CD14-positive monocyte (primary cell): ENCODE measurements at regions not wholly inside any gene's neighbourhood (a gene's known extent, or its start where the extent isn't known, plus 50 kb on each side); places are given as distances from the start of the nearest gene placed in this dataset.

Experiments used
- DNase-seq, 3 donors: peaks; one replicate each; pipeline ENCODE4 v3.0.0-alpha.2; 2011 to 2022
- H2AFZ ChIP-seq: 2 replicates; pipeline ENCODE4 v1.6.0; 2012; ENCODE audit warnings: mild to moderate bottlenecking, low read depth, low read length, inconsistent platforms; ENCODE audit not compliant: insufficient read depth, poor library complexity, severe bottlenecking
- H3K27ac ChIP-seq, 2 donors: 1 replicate in 1 of 2; 2 replicates in 1 of 2; pipeline ENCODE4 v1.5.1; 2012 to 2013; ENCODE audit warnings: low read length in 2 of 2, control low read depth in 1 of 2, inconsistent platforms in 1 of 2, low read depth in 1 of 2, mild to moderate bottlenecking in 1 of 2
- H3K27me3 ChIP-seq, 2 donors: one replicate each; pipeline versions ENCODE4 v1.6.0 to v1.6.1; 2011 to 2013; ENCODE audit warnings: low read length in 2 of 2; ENCODE audit not compliant: control insufficient read depth in 2 of 2, insufficient read depth in 2 of 2
- H3K36me3 ChIP-seq, 2 donors: replicated peaks in 1 of 2; 1 replicate in 1 of 2; 2 replicates in 1 of 2; pipeline versions ENCODE4 v1.5.1 to v1.6.1; 2012 to 2013; ENCODE audit warnings: low read length in 2 of 2, control low read depth in 1 of 2, inconsistent platforms in 1 of 2, mild to moderate bottlenecking in 1 of 2; ENCODE audit not compliant: insufficient read depth in 2 of 2, control insufficient read depth in 1 of 2
- H3K4me1 ChIP-seq, 2 donors: 1 replicate in 1 of 2; 2 replicates in 1 of 2; pipeline versions ENCODE4 v1.5.1 to v1.6.1; 2012 to 2013; ENCODE audit warnings: low read length in 2 of 2, control low read depth in 1 of 2, inconsistent platforms in 1 of 2, mild to moderate bottlenecking in 1 of 2, moderate library complexity in 1 of 2; ENCODE audit not compliant: insufficient read depth in 2 of 2, control insufficient read depth in 1 of 2
- H3K4me2 ChIP-seq: replicated peaks from 2 replicates; pipeline ENCODE3; 2012; ENCODE audit warnings: low read length, moderate library complexity, mild to moderate bottlenecking; ENCODE audit not compliant: poor library complexity, severe bottlenecking; ENCODE audit errors: extremely low read depth
- H3K4me3 ChIP-seq, 3 experiments: fragments of 200-600 bp in 1 of 3; sonication (generic) in 1 of 3; replicated peaks in 1 of 3; 1 replicate in 2 of 3; 2 replicates in 1 of 3; pipeline ENCODE4 v1.5.1; 2011 to 2013; ENCODE audit warnings: low read length in 3 of 3, mild to moderate bottlenecking in 3 of 3, control low read depth in 2 of 3, low read depth in 2 of 3, inconsistent platforms in 1 of 3, moderate library complexity in 1 of 3
- H3K79me2 ChIP-seq: 2 replicates; pipeline ENCODE4 v1.6.0; 2012; ENCODE audit warnings: mild to moderate bottlenecking, control low read depth, inconsistent platforms, low read length, moderate library complexity; ENCODE audit not compliant: insufficient read depth
- H3K9ac ChIP-seq: 2 replicates; pipeline ENCODE4 v1.6.0; 2017; ENCODE audit warnings: low read length, mild to moderate bottlenecking; ENCODE audit not compliant: insufficient read depth, poor library complexity, severe bottlenecking
- H3K9me3 ChIP-seq, 2 donors: replicated peaks in 1 of 2; 1 replicate in 1 of 2; 2 replicates in 1 of 2; pipeline versions ENCODE4 v1.5.1 to v1.6.1; 2012 to 2013; ENCODE audit warnings: low read length in 2 of 2, control low read depth in 1 of 2; ENCODE audit not compliant: control insufficient read depth in 1 of 2, insufficient read depth in 1 of 2
- H4K20me1 ChIP-seq: 2 replicates; pipeline ENCODE4 v1.6.0; 2012; ENCODE audit warnings: mild to moderate bottlenecking, low read length, control low read depth, moderate library complexity; ENCODE audit not compliant: insufficient read depth
- H3K27ac Mint-ChIP-seq, 7 donors: one replicate each; pipeline ENCODE4 v1.8.0; 2020; ENCODE audit warnings: mild to moderate bottlenecking in 7 of 7, mixed read lengths in 7 of 7, moderate library complexity in 6 of 7, inconsistent platforms in 2 of 7
- H3K27me3 Mint-ChIP-seq, 3 donors: one replicate each; pipeline ENCODE4 v1.8.0; 2021 to 2022; ENCODE audit warnings: low read depth in 3 of 3, mild to moderate bottlenecking in 3 of 3, mixed read lengths in 3 of 3, moderate library complexity in 3 of 3, inconsistent platforms in 1 of 3
- H3K36me3 Mint-ChIP-seq, 2 donors: one replicate each; pipeline ENCODE4 v1.8.0; 2020; ENCODE audit warnings: mixed read lengths in 2 of 2, inconsistent platforms in 1 of 2, mild to moderate bottlenecking in 1 of 2
- H3K4me1 Mint-ChIP-seq: one replicate; pipeline ENCODE4 v1.8.0; 2020; ENCODE audit warnings: mild to moderate bottlenecking, mixed read lengths
- H3K4me3 Mint-ChIP-seq, 2 donors: one replicate each; pipeline ENCODE4 v1.8.0; 2020; ENCODE audit warnings: mild to moderate bottlenecking in 2 of 2, mixed read lengths in 2 of 2, moderate library complexity in 1 of 2
- H3K9me3 Mint-ChIP-seq, 7 donors: one replicate each; pipeline ENCODE4 v1.8.0; 2020 to 2022; ENCODE audit warnings: mixed read lengths in 7 of 7, mild to moderate bottlenecking in 6 of 7, moderate library complexity in 6 of 7, inconsistent platforms in 2 of 7
- WGBS: methylation state at CpG from one replicate; pipeline ENCODE4 v1.1.5; 2013; ENCODE audit warnings: missing lambda C conversion rate; ENCODE audit not compliant: insufficient coverage; 5-methylcytosine and 5-hydroxymethylcytosine counted together
- intact Hi-C, 2 donors: fragments of 100-400 bp; cut with micrococcal nuclease; formaldehyde crosslinking; loops; one replicate each; pipeline versions ENCODE4 v1.15.0 to v1.15.1; 2023
- TF ChIP-seq, protein P1 (sequence below): fragments of 200-600 bp; IDR thresholded peaks from one replicate; pipeline ENCODE4 v1.8.0; 2022; ENCODE audit warnings: antibody characterized with exemption, mild to moderate bottlenecking

- Mint-ChIP-seq H3K9me3 (peaks cover 0 to 2% (median 2%) of the 10 kb centered on the region in 7 donors), H3K4me1 (no peaks in the 10 kb centered on the region), H3K27ac (no peak overlapping the region), H3K27me3 (no peaks in the 10 kb centered on the region), H3K4me3 (no peak overlapping the region), H3K36me3 (no peaks in the 10 kb centered on the region)
- no peaks in the 10 kb centered on the region for H3K36me3 ChIP-seq
- no peak overlapping the region for H3K9ac ChIP-seq
- 80% methylated on average over 1 of the region's 4 CpGs for WGBS
- H3K79me2 ChIP-seq, result no peaks in the 10 kb centered on the region
- H4K20me1 ChIP-seq, result no peaks in the 10 kb centered on the region
- intact Hi-C loops, result no loop called here
- no peak overlapping the region for H3K27ac ChIP-seq
- no peak overlapping the region for H3K4me3 ChIP-seq
- H3K27me3 ChIP-seq, result no peaks in the 10 kb centered on the region
- no peaks in the 10 kb centered on the region for H3K9me3 ChIP-seq
- no peak for DNase-seq
- no peak overlapping the region for H2AFZ ChIP-seq
- TF ChIP-seq, protein P1, sequence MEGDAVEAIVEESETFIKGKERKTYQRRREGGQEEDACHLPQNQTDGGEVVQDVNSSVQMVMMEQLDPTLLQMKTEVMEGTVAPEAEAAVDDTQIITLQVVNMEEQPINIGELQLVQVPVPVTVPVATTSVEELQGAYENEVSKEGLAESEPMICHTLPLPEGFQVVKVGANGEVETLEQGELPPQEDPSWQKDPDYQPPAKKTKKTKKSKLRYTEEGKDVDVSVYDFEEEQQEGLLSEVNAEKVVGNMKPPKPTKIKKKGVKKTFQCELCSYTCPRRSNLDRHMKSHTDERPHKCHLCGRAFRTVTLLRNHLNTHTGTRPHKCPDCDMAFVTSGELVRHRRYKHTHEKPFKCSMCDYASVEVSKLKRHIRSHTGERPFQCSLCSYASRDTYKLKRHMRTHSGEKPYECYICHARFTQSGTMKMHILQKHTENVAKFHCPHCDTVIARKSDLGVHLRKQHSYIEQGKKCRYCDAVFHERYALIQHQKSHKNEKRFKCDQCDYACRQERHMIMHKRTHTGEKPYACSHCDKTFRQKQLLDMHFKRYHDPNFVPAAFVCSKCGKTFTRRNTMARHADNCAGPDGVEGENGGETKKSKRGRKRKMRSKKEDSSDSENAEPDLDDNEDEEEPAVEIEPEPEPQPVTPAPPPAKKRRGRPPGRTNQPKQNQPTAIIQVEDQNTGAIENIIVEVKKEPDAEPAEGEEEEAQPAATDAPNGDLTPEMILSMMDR, result no peak
- no peaks in the 10 kb centered on the region for H3K4me1 ChIP-seq
- no peak overlapping the region for H3K4me2 ChIP-seq
These were observed 294.6 kb upstream of the SLC24A2 start for GRCh38 chr9:20083390-20083789.

GRCh38 chr9:20082831-20083230 is 294.0 kb upstream of the SLC24A2 start:
- H3K4me3 ChIP-seq, result no peak overlapping the region
- H3K9ac ChIP-seq, result no peak overlapping the region
- no peaks in the 10 kb centered on the region for H3K79me2 ChIP-seq
- H3K4me2 ChIP-seq, result no peak overlapping the region
- no peak for DNase-seq
- 57% methylated on average over 1 of the region's 1 CpG for WGBS
- Mint-ChIP-seq H3K27me3 (no peaks in the 10 kb centered on the region), H3K27ac (no peak overlapping the region), H3K36me3 (no peaks in the 10 kb centered on the region), H3K4me1 (no peaks in the 10 kb centered on the region), H3K4me3 (no peak overlapping the region), H3K9me3 (peaks cover 0 to 2% (median 2%) of the 10 kb centered on the region in 7 donors)
- no peak overlapping the region for H3K27ac ChIP-seq
- no peaks in the 10 kb centered on the region for H3K9me3 ChIP-seq
- no peaks in the 10 kb centered on the region for H4K20me1 ChIP-seq
- intact Hi-C loops, result no loop called here
- no peaks in the 10 kb centered on the region for H3K4me1 ChIP-seq
- no peak overlapping the region for H2AFZ ChIP-seq
- no peaks in the 10 kb centered on the region for H3K27me3 ChIP-seq
- TF ChIP-seq, protein P1, result no peak
- H3K36me3 ChIP-seq, result no peaks in the 10 kb centered on the region
